Skin epidermis (tissue), 12 donors: ENCODE measurements at regions not wholly inside any gene's neighbourhood (a gene's known extent, or its start where the extent isn't known, plus 50 kb on each side); places are given as distances from the start of the nearest gene placed in this dataset.

ENCODE experiments used
- H3K27ac ChIP-seq, 21 experiments: fragments of 200-600 bp; sonication (generic) in 11 of 21; one replicate each; pipeline ENCODE4 v1.5.0; 2020; ENCODE audit warnings: mild to moderate bottlenecking in 3 of 21, inconsistent platforms in 2 of 21, moderate library complexity in 2 of 21
- H3K4me3 ChIP-seq, 7 experiments: fragments of 200-600 bp; sonication (generic) in 2 of 7; one replicate each; pipeline ENCODE4 v1.5.0; 2020; ENCODE audit warnings: inconsistent platforms in 2 of 7, mild to moderate bottlenecking in 2 of 7, moderate library complexity in 1 of 7

DNA sequence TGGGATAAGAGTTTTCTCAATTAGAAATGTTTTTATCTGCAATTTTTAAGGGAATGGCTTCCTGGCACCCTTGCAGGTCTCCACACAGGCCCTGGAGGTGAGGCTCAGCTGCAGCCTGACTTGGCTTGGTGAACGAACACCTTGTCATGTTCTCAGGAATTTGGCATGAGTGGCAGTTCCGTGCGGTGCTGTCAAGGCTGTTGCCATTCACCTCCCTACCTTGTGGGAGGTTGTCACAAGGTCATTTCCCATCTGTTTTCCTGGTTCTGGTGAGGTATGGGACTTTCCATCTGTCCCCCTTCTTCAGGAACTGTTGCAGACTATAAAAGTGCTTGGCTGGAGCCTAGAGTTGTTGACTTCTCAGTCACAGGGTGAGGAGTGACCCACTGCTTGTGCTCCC lies 82.9 kb downstream of the ELOVL4 start:
- H3K27ac ChIP-seq = no peak overlapping the region
- H3K4me3 ChIP-seq = no peak overlapping the region

DNA sequence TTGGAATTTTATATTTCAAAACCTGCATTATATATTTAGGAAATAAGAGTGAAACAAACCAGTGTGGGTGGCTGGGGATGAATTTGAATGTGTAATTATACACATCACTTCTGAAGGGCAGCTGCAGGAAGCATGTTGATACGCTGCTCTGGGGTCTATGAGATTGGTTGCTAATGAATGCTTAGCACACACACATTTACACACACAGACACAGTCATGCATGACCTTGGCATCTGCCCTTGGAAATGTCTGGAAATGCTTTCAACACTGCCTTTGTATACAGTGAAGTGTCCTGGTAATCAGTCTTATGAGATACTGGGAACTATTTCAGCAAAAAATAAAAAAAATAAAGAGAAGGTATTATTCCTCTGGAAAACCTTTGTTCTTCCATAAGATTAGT lies 83.4 kb downstream of the ELOVL4 start:
- Histone ChIP-seq H3K27ac (no peak overlapping the region), H3K4me3 (no peak overlapping the region)

DNA sequence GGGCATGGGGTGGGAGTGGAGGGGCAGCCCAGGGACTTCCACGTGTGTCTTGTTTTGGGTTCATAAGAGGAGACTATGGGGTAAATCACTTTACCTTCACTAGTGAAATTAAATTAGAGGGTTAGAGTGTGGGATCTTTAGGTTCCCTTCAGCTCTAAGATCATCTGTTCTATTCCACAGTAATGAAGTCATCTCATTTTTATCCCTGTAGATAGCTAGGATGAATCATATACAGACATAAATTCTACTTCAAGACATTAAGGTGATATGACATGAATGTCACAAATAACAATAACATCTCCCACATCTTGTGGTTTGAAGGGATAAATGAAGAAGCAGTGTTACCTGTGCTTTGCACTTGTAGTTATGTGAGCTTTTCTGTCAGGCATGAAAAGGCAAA lies 83.8 kb downstream of the ELOVL4 start:
- no peak overlapping the region for H3K27ac ChIP-seq

DNA sequence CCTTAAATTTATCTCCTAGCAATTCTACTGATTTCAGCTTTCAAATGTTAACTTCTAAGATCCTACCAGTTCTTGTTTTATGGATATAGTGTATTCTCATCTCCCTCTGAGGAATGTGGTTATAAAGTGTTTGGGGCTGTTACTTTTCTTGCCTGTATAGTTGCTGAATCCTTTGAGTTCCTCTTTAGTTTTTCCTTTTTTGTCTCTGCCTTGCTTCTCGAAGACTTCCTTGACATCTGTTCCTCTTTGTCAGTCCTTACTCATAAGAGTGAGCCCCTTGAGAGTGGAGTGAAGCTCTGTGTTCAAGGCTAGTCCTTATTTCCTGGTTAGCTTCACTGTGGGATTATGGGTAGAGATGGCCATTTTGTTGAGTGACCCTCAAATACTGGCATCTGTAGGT lies 84.6 kb downstream of the ELOVL4 start:
- Histone ChIP-seq H3K27ac (no peak overlapping the region), H3K4me3 (no peak overlapping the region)

More for the DNA sequence above, 83.8 kb downstream of the ELOVL4 start:
- no peak overlapping the region for H3K4me3 ChIP-seq

DNA sequence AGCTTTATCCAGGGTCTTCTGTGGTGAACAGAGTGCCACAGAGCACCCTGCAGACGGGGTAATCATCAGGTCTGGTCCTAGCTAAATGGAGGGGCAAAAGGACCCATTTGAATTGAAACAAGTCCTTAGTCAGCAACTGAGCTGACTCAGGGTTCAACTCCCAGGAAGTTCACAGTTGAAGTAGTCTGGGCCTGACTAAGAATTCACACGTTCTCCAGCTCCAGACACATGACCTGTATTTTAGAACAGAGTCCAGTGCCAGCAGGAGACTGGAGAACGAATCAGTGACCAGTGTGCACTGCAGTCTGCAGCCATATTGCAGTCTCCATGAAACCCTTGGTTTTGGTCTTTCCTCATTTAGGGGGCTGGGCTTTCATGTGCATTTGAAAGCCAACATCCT lies 85.2 kb downstream of the ELOVL4 start:
- H3K27ac ChIP-seq = no peak overlapping the region
- H3K4me3 ChIP-seq = no peak overlapping the region

DNA sequence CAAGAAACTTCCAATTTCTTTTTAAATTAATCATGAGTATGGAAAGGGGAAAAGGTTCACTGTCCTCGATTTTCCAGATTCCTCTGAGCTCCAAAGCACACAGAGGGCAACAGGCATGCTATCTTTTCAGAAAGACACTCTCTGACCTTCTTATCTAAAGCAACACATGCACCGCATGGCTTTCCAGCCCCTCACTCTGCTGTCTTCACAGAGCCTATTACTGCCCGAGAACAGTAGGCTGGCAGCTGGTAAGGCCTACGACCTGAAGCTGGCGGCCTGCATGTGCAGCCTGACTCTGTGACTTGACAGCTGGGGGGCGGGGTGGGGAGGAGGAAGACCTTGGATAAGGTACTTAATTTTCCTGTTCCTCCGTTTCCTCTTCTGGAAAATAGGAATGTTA lies 86.3 kb downstream of the ELOVL4 start:
- no peak overlapping the region for H3K4me3 ChIP-seq

DNA sequence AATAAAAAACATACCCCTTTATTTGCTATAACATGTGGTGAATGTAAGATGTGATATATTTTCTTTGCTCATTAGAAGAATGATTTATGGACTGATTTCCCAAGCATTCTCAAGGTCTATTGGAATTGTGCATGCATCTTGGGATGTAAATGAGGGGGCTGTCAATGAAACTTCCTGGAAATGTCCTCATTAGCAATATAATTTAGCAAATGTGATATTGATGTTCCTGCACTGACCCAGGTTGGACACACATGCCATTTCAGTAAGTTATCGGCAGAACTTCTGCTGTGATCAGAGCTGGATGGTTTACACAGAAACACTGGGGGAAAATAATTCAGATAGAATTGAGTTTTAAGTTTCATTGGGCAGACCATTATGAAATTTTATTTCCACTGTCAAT lies 99.9 kb downstream of the ELOVL4 start:
- no peak overlapping the region for H3K27ac ChIP-seq
- no peak overlapping the region for H3K4me3 ChIP-seq

More for the DNA sequence above, 86.3 kb downstream of the ELOVL4 start:
- H3K27ac ChIP-seq = no peak overlapping the region

DNA sequence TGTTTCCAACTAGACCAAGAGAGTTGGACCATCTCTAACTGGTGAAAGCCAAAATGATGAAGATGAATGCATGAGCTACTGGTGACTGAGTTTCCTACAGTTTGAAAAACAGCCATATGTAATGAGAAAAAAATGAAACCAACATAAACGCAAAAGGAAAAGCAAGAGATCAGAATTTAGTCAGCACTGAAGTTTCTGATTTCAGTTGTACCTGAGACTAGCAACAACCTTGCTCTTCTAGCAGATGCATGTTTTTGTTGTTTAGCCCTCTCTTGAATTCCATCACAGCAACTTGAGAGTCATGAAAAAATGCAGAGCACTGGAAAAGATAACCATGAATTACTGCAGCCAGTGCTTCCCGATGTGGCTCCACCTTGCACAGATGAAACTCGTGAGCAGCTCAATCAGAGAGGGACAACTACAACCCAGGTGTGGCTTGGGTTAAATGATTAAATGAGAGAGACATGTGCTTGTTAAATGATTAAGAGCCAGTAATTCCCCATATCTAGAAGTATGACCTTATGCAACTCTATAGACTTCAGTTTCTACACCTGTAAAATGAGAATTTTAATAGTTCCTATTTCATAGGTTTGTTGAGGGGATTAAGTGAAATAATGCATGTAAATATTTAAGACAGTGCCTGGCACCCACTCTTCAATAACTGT lies 104.8 kb downstream of the ELOVL4 start:
- no peak overlapping the region for H3K27ac ChIP-seq

DNA sequence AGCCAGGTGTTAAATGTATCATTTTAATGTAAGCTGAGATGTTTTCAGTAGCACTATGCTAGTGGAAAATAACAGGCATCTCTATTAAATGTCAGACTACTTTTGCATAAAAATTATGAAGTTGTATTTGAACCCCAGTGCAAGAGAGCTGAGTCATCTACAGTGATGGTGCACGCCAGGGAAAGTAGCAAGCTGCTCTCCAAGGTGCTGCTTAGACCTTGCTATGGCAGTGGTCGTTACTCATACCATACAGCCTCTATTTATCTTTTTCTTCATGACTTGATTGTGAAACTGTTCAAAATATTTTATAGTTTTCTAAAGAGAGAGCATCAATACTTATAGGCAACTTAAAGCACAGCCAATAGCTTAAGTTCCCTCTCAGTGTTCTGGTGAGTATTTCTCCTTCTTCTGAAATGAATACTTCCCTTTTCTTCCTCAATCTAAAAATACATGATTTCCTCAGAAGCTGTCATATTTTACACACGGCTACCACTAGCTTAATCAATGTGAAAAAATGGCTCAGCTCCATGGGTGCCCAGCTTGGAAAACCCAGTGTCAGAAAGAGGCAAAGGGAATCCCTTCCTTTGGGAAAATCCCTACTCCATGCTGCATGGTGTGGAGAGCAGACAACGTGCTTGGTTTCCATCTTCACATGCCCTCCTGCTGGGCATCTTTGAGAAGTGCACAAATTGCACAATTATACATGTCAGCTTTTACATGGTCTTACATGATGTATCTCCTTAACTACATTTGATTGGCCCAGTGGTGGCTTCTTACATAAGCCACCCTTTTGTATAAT lies 105.6 kb downstream of the ELOVL4 start:
- H3K4me3 ChIP-seq = no peak overlapping the region
- no peak overlapping the region for H3K27ac ChIP-seq

More for the DNA sequence above, 104.8 kb downstream of the ELOVL4 start:
- no peak overlapping the region for H3K4me3 ChIP-seq

DNA sequence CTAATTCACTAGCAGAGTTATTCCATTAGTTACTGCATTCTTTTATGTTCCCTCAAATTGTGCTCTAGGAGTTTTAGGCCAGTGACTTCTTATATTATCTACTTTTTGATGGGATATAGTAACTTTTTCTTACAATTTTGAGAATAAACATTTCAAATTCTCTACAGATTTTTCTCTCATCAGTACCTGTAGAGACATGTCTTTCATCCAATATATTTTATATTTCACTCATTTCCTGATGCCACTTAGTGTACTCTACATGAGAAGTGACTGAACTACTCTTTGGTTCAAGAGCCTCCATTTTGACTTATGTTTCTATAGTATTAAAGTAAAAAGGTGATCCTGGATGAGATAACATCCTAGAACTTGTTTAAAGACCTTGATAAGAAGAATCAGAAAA lies 108.5 kb downstream of the ELOVL4 start:
- no peak overlapping the region for H3K4me3 ChIP-seq
- H3K27ac ChIP-seq = no peak overlapping the region

DNA sequence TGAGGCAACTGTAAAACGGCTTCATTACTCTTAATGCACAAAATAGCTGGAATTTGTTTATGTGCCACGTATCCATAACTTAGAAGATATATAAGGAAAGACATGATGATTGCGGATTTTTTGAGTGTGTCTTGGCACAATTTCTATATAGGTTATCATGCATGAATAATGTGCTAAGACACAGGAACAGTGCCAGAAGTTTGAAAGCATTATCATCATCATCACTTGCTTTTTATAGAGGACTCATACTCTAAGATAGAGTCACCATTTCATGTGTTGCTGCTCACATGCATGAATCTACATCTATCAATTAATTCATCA lies 113.4 kb downstream of the ELOVL4 start:
- H3K27ac ChIP-seq = no peak overlapping the region
- H3K4me3 ChIP-seq = no peak overlapping the region

DNA sequence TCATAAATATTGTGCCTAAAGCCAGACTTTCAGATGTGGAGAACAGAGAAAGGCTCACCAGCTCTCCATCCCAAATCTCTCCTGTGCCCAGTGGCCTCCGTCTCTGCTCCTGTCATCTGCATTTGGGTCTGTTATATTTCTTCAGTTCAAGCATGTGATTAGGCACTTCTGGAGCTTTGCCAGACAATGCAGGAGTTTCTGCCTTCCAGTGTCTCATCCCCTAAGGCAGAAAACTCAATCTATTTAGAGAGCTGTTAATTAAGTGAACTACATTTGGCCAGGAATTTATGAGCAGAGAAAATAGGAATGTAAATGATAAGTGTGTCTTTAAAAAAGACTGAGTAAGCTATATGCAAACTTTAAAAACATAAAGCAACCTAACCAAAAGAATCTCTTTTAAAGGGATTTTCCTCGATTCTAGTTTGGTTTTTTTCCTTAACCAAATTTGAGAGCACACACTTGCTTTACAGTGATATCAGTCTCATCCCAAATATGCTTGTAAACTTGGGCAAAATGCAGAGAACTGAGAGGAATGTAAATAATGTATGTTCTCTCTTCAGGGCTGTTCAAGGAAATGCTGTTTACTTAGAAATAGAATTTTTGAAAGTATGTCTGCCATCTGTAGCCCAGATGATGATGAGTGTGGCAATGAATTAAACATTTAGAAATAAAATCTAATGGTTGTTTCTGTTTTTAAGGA lies 113.9 kb downstream of the ELOVL4 start:
- Histone ChIP-seq H3K4me3 (no peak overlapping the region), H3K27ac (no peak overlapping the region)

DNA sequence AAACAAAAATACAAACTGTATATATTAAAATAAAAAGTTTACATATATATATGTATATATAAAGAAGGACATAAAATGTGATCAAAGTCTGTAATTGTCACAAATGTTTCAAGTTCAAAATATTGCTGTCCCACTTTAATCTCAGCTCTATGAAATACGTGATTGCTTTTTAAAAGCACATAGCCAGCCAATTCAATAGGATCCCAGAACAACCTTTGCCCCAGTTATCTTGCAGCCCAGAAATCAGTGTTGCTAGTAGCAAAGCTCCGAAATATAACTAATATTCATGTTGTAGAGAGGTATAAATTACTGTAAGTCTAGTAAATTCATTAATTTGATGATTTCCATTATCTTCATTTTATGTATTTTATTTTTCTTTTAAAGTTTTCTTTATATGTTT lies 114.6 kb downstream of the ELOVL4 start:
- H3K4me3 ChIP-seq = no peak overlapping the region
- no peak overlapping the region for H3K27ac ChIP-seq

DNA sequence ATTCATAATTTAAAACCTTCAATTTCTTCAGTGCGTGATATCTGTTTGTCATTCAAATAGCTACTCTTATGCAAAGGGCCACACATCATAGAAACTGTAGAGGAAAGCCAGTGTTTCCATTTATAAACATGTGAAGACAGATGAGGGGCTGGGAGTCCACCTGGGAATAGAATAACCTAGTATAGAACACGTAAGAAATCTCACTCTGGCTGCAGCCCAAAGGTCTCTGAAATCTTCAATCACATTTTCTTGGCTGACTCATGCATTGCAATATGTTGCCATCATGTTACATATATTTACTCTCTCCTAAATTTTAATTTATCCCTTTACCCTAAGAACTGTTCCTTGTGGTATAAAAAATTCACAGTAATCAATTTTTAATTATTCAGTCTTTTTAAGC lies 123.2 kb downstream of the ELOVL4 start:
- H3K4me3 ChIP-seq = no peak overlapping the region
- H3K27ac ChIP-seq = no peak overlapping the region

DNA sequence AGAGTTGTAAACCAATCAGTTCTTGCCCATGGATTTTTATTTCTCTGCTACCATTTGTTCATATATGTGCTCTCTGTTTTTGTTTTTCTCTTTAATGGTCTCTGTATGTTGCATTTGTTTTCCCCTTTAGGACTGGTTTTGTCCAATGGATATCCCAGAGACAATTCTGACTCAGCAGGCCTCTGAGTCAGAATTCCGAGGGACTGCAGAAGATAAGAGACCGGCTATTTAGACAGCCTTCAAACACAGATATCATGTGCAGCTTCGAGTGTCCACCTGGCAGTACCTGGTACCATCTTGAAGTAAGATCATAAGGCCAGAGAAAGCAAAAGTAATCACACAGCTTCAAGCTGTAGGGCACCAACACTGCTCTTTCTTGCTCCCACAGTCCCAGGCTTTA lies 125.5 kb downstream of the ELOVL4 start:
- no peak overlapping the region for H3K4me3 ChIP-seq
- no peak overlapping the region for H3K27ac ChIP-seq

DNA sequence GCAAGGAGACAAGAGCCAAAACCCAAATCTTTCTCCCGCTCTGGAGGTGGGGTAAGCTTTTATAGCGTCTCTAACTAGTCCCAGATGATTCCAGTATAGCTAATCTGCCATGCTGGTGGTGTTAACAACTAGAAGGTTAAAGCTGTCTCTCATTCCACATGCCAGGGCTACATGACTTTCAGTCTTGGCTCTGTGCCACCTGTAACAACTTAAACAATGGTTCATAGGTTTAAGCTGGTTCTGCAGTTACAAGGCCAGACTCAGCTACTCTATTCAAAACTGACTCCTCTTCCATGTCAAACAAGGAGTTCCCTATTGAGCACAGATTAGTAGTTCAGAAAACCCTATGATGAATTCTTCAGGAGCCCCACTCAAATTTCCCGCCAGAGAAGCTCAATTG lies 128.9 kb downstream of the ELOVL4 start:
- Histone ChIP-seq H3K4me3 (no peak overlapping the region), H3K27ac (no peak overlapping the region)

DNA sequence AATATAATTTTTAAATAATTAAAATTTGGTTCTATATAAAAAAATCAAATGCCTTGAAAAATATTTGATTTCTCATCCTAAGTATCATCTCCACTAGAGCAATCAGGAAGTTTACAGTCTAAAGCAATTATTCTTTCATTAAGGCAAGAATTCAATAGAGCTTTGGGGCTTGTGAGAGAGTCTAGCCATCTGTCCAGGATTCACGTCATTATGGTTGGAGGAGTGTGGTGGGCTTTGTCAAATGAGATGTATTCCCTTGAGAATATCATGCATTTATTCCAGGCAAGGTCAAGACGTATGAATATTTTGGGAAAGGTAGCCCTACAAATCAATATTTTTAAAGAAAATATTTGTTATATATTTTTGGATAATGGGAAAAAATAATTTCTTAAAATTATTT lies 132.4 kb downstream of the ELOVL4 start:
- Histone ChIP-seq H3K4me3 (no peak overlapping the region), H3K27ac (no peak overlapping the region)

DNA sequence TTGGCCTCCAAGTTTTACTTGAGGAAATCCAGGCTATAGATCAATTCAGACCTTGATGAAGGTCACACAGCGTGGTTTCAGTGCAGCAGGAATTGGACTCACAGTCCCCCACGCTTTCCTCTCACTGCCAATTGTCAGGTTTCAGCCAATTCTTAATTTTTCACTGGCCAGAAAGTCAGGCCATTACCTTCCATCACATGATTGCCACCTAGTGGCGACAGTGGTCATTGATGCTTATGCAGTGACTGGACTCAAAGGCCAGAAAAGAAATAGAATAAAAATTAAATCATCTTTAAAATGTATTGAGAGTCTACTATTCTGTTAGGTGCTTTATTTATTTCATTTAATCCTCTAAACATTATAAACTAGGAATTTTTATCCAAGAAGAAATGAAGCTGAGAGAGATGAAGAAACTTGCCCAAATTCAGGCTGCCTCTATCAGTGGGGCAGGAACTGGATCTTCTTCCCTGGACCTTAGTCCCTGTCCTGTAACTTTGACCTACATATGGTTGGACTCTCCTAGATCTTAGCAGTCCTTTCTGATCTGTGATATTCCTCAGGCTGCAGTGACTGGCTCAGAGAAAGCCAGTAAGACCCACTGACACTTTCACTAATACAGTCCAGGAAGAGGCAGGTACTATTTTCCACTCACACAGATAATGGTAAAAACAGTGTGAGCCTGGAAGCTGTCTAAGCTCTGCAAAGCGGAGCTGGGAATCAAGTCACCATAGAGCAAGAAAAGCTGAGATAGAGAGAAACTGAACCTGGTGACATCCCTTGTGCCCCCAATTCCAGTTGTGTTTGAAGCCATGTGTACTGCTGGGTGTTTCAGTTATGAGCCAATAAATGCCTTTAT lies 133.3 kb downstream of the ELOVL4 start:
- Histone ChIP-seq H3K4me3 (no peak overlapping the region), H3K27ac (no peak overlapping the region)

DNA sequence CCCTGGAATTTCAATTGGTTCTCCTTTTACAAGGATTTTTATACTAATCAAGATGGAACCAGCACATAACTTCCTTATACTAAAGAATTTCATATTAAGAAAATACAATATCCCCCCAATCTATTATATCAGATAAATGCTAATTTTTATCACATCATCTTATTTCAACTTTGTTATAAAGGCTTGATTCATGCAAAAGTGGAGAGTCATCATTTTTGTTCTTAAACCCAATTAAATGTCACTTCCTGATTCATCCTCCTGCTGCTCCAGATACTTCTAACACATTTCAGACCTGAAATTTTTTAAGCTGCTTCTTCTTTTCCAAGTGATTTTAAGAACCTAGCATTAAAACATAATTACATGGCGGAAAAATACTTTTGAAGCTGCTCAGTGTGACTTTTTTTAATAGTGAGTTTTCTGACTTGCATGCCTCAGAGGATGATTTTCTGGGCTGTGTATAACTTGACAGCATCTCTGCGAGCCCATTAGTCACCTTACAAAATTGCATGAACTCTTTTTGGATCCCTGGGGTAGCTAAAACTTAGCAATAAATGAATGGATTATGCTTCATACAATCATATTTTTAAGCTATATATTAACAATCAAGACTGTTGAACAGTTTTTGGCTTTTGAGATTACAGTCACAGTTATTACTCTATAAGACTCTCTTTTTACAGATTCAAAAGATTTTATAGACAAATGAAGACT lies 134.1 kb downstream of the ELOVL4 start:
- H3K27ac ChIP-seq = no peak overlapping the region
- H3K4me3 ChIP-seq = no peak overlapping the region

DNA sequence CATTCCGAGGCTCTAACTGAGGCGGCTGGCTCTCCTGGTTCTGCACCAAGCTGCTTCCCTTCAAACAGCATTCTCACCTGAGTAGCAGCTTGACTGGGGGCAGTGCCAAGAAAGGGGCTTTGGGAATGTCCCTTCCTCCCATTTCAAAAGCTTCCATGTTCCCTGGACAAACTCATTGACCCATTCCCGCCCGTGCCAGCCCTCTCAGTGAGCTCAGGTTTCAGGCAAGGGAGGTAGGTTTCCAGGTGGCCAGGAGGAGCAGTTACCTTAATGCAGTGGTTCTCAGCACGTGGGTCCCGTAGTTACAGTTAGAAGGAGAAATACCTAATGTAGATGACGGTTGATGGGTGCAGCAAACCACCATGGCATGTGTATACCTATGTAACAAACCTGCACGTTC lies 135.2 kb downstream of the ELOVL4 start:
- Histone ChIP-seq H3K4me3 (no peak overlapping the region), H3K27ac (no peak overlapping the region)
